GM12891 (cell line): ENCODE measurements at regions not wholly inside any gene's neighbourhood (a gene's known extent, or its start where the extent isn't known, plus 50 kb on each side); places are given as distances from the start of the nearest gene placed in this dataset.

Source experiments
- PAX5 ChIP-seq: IDR thresholded peaks from 2 replicates; pipeline ENCODE4 v1.6.1; 2011; ENCODE audit warnings: low read length, moderate library complexity, mild to moderate bottlenecking; ENCODE audit not compliant: insufficient read depth, severe bottlenecking
- POLR2A ChIP-seq: IDR thresholded peaks from 2 replicates; pipeline ENCODE4 v1.6.1; 2011; ENCODE audit warnings: low read depth, low read length, control low read depth
- POLR2AphosphoS5 ChIP-seq: IDR thresholded peaks from 2 replicates; pipeline ENCODE4 v1.6.1; 2011; ENCODE audit warnings: low read depth, low read length, control low read depth
- SPI1 ChIP-seq: IDR thresholded peaks from 2 replicates; pipeline ENCODE4 v1.6.1; 2011; ENCODE audit warnings: low read depth, low read length, control low read depth
- TAF1 ChIP-seq: IDR thresholded peaks from 2 replicates; pipeline ENCODE4 v1.6.1; 2011; ENCODE audit warnings: low read depth, low read length, control low read depth

GRCh38 chr9:22588918-22589317, 142.3 kb downstream of the DMRTA1 start:
- TF ChIP-seq POLR2A (no peak), TAF1 (no peak), POLR2AphosphoS5 (no peak), SPI1 (no peak), PAX5 (no peak)
